Esophagus muscularis mucosa (tissue), 4 donors: ENCODE measurements at regions not wholly inside any gene's neighbourhood (a gene's known extent, or its start where the extent isn't known, plus 50 kb on each side); places are given as distances from the start of the nearest gene placed in this dataset.

ENCODE experiments used
- DNase-seq: peaks from one replicate; pipeline ENCODE4 v3.0.0-alpha.2; 2017; ENCODE audit errors: extremely low spot score
- H3K27ac ChIP-seq, 4 donors: fragments of 200-600 bp; sonication (generic); replicated peaks in 1 of 4; 1 replicate in 3 of 4; 2 replicates in 1 of 4; pipeline ENCODE4 v1.5.1; 2016 to 2019; ENCODE audit warnings: mild to moderate bottlenecking in 1 of 4
- H3K27me3 ChIP-seq, 4 donors: fragments of 200-600 bp; sonication (generic); one replicate each; pipeline versions ENCODE4 v1.5.1 to v1.6.0; 2016 to 2019
- H3K36me3 ChIP-seq, 4 donors: fragments of 200-600 bp; sonication (generic); one replicate each; pipeline ENCODE4 v1.5.1; 2016 to 2019
- H3K4me1 ChIP-seq, 4 donors: fragments of 200-600 bp; sonication (generic); one replicate each; pipeline ENCODE4 v1.5.1; 2016 to 2019
- H3K4me3 ChIP-seq, 4 donors: fragments of 200-600 bp; sonication (generic); 1 replicate in 2 of 4; 2 replicates in 2 of 4; pipeline ENCODE4 v1.5.1; 2016 to 2019; ENCODE audit warnings: mild to moderate bottlenecking in 4 of 4, moderate library complexity in 1 of 4
- H3K9me3 ChIP-seq, 4 donors: fragments of 200-600 bp; sonication (generic); 1 replicate in 3 of 4; 2 replicates in 1 of 4; pipeline ENCODE4 v1.5.1; 2016 to 2019
- CTCF ChIP-seq, 3 experiments: fragments of 200-600 bp in 2 of 3; fragments of 450-650 bp in 1 of 3; sonication (generic) in 2 of 3; IDR thresholded peaks; one replicate each; pipeline ENCODE4 v1.5.1; 2017 to 2019; ENCODE audit warnings: antibody characterized with exemption in 3 of 3, mild to moderate bottlenecking in 2 of 3, moderate library complexity in 1 of 3
- EP300 ChIP-seq: sonication (generic); formaldehyde crosslinking; IDR thresholded peaks from one replicate; pipeline ENCODE4 v1.6.1; 2017; ENCODE audit warnings: antibody characterized with exemption
- POLR2A ChIP-seq: fragments of 450-650 bp; IDR thresholded peaks from one replicate; pipeline ENCODE4 v1.6.1; 2017; ENCODE audit warnings: antibody characterized with exemption, moderate library complexity, mild to moderate bottlenecking, low read depth
- POLR2AphosphoS5 ChIP-seq, 2 donors: sonication (generic); formaldehyde crosslinking; IDR thresholded peaks; one replicate each; pipeline ENCODE4 v1.6.1; 2017; ENCODE audit warnings: antibody characterized with exemption in 2 of 2
- WGBS: methylation state at CpG from one replicate; pipeline ENCODE4 v1.1.5; 2018; 5-methylcytosine and 5-hydroxymethylcytosine counted together
- intact Hi-C: fragments of 100-400 bp; cut with DNase I; formaldehyde crosslinking; loops from one replicate; pipeline ENCODE4 v1.15.1; 2023

DNA sequence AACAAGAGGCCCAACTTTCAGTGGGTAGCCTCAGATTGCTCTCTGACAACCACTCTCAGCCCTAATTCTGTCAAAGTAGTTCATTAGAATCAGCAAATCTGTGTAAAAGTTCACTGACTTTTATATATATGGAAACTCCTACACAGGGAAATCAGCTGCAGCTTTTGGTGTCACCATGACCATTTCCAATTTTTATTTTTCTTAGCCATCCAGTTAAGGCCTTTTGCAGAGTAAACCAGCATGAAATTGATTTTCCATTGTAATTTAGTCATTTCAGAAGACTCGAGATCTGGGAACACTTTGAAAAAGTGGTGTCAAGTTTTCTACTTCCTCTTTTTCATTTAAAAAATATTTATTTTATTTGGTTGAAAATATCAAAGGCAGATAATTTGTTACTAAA is 263.2 kb downstream of the TMEM182 start:
- intact Hi-C loops: no loop called here
- DNase-seq: no peak
- WGBS: 63% methylated on average over 1 of the region's 1 CpG

GRCh38 chr2:103028181-103028580 is 266.4 kb downstream of the TMEM182 start:
- DNase-seq: no peak
- no peaks in the 10 kb centered on the region for H3K4me1 ChIP-seq
- 63% methylated on average over 2 of the region's 2 CpGs for WGBS
- no peaks in the 10 kb centered on the region for H3K36me3 ChIP-seq
- H3K9me3 ChIP-seq: no peaks in the 10 kb centered on the region
- H3K27me3 ChIP-seq: no peaks in the 10 kb centered on the region
- intact Hi-C loops: no loop called here
- H3K4me3 ChIP-seq: no peak overlapping the region
- no peak overlapping the region for H3K27ac ChIP-seq
- TF ChIP-seq POLR2A: no peak
- no peak for TF ChIP-seq EP300
- no peak for TF ChIP-seq CTCF (IDR thresholded peaks at IDR 0.05)
- no peak for TF ChIP-seq POLR2AphosphoS5 (IDR thresholded peaks at IDR 0.05)

More for the DNA sequence above, 263.2 kb downstream of the TMEM182 start:
- H3K36me3 ChIP-seq: no peaks in the 10 kb centered on the region
- H3K4me1 ChIP-seq: no peaks in the 10 kb centered on the region
- H3K27ac ChIP-seq: no peak overlapping the region
- TF ChIP-seq CTCF (IDR thresholded peaks at IDR 0.05) (no peak), POLR2A (no peak), POLR2AphosphoS5 (IDR thresholded peaks at IDR 0.05) (no peak), EP300 (no peak)
- no peak overlapping the region for H3K4me3 ChIP-seq
- H3K27me3 ChIP-seq: no peaks in the 10 kb centered on the region
- no peaks in the 10 kb centered on the region for H3K9me3 ChIP-seq
